H1 (cell line): ENCODE measurements at regions not wholly inside any gene's neighbourhood (a gene's known extent, or its start where the extent isn't known, plus 50 kb on each side); places are given as distances from the start of the nearest gene placed in this dataset.

Experiments
- HDAC2 ChIP-seq, 2 experiments: fragments of 300-600 bp in 1 of 2; sonication (generic) in 1 of 2; IDR thresholded peaks; 2 replicates each; pipeline ENCODE4 v1.6.1; 2011 to 2012; ENCODE audit warnings: low read depth in 2 of 2, low read length in 2 of 2, mild to moderate bottlenecking in 2 of 2, moderate library complexity in 2 of 2, borderline replicate concordance in 1 of 2, inconsistent platforms in 1 of 2
- KDM5A ChIP-seq: fragments of 200-600 bp; IDR thresholded peaks from 2 replicates; pipeline ENCODE4 v1.7.1; 2012; ENCODE audit warnings: mild to moderate bottlenecking, low read length, inconsistent platforms, mixed read lengths
- SP1 ChIP-seq: IDR thresholded peaks from 2 replicates; pipeline ENCODE4 v1.6.1; 2011; ENCODE audit warnings: low read depth, low read length
- TF ChIP-seq, protein P1 (sequence below): fragments of 300-600 bp; sonication (generic); IDR thresholded peaks from 2 replicates; pipeline ENCODE4 v1.7.1; 2012; ENCODE audit warnings: low read length, moderate library complexity, mild to moderate bottlenecking, inconsistent platforms; ENCODE audit not compliant: insufficient replicate concordance
- TF ChIP-seq, protein P2 (sequence below): IDR thresholded peaks from 2 replicates; pipeline ENCODE4 v1.6.1; 2011; ENCODE audit warnings: low read length, improper control_type of control experiment
- TF ChIP-seq, protein P3 (sequence below), 3 experiments: IDR thresholded peaks; 1 replicate in 2 of 3; 2 replicates in 1 of 3; pipeline versions ENCODE4 v1.5.1 to v1.6.1; 2011; ENCODE audit warnings: low read length in 3 of 3, mild to moderate bottlenecking in 3 of 3, inconsistent platforms in 2 of 3, low read depth in 1 of 3, moderate library complexity in 1 of 3; ENCODE audit not compliant: insufficient read depth in 1 of 3; ENCODE audit errors: control extremely low read depth in 1 of 3
- TF ChIP-seq, protein P4 (sequence below): IDR thresholded peaks from 2 replicates; pipeline ENCODE4 v1.6.1; 2011; ENCODE audit warnings: low read depth, mild to moderate bottlenecking, low read length; ENCODE audit not compliant: insufficient read depth

DNA sequence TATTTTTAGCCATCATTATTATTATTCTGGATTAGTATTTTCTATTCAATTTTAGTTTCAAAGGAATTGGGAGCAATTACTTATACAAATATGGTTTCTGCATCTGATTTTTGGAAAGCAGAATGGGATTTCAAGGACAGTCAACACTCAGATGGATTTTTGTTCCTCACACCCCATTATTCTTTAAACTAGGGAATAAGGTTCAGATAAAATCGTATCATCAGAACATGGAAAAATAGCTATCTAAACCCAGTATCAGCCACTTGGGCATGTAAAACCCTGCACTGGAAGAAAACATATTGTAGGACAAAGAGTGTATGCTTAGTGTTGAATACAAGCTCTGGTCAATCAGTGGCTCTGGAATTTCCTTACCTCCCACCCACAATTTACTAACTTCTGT is 452.5 kb downstream of the ZNF516 start (continued):
- TF ChIP-seq, protein P1, sequence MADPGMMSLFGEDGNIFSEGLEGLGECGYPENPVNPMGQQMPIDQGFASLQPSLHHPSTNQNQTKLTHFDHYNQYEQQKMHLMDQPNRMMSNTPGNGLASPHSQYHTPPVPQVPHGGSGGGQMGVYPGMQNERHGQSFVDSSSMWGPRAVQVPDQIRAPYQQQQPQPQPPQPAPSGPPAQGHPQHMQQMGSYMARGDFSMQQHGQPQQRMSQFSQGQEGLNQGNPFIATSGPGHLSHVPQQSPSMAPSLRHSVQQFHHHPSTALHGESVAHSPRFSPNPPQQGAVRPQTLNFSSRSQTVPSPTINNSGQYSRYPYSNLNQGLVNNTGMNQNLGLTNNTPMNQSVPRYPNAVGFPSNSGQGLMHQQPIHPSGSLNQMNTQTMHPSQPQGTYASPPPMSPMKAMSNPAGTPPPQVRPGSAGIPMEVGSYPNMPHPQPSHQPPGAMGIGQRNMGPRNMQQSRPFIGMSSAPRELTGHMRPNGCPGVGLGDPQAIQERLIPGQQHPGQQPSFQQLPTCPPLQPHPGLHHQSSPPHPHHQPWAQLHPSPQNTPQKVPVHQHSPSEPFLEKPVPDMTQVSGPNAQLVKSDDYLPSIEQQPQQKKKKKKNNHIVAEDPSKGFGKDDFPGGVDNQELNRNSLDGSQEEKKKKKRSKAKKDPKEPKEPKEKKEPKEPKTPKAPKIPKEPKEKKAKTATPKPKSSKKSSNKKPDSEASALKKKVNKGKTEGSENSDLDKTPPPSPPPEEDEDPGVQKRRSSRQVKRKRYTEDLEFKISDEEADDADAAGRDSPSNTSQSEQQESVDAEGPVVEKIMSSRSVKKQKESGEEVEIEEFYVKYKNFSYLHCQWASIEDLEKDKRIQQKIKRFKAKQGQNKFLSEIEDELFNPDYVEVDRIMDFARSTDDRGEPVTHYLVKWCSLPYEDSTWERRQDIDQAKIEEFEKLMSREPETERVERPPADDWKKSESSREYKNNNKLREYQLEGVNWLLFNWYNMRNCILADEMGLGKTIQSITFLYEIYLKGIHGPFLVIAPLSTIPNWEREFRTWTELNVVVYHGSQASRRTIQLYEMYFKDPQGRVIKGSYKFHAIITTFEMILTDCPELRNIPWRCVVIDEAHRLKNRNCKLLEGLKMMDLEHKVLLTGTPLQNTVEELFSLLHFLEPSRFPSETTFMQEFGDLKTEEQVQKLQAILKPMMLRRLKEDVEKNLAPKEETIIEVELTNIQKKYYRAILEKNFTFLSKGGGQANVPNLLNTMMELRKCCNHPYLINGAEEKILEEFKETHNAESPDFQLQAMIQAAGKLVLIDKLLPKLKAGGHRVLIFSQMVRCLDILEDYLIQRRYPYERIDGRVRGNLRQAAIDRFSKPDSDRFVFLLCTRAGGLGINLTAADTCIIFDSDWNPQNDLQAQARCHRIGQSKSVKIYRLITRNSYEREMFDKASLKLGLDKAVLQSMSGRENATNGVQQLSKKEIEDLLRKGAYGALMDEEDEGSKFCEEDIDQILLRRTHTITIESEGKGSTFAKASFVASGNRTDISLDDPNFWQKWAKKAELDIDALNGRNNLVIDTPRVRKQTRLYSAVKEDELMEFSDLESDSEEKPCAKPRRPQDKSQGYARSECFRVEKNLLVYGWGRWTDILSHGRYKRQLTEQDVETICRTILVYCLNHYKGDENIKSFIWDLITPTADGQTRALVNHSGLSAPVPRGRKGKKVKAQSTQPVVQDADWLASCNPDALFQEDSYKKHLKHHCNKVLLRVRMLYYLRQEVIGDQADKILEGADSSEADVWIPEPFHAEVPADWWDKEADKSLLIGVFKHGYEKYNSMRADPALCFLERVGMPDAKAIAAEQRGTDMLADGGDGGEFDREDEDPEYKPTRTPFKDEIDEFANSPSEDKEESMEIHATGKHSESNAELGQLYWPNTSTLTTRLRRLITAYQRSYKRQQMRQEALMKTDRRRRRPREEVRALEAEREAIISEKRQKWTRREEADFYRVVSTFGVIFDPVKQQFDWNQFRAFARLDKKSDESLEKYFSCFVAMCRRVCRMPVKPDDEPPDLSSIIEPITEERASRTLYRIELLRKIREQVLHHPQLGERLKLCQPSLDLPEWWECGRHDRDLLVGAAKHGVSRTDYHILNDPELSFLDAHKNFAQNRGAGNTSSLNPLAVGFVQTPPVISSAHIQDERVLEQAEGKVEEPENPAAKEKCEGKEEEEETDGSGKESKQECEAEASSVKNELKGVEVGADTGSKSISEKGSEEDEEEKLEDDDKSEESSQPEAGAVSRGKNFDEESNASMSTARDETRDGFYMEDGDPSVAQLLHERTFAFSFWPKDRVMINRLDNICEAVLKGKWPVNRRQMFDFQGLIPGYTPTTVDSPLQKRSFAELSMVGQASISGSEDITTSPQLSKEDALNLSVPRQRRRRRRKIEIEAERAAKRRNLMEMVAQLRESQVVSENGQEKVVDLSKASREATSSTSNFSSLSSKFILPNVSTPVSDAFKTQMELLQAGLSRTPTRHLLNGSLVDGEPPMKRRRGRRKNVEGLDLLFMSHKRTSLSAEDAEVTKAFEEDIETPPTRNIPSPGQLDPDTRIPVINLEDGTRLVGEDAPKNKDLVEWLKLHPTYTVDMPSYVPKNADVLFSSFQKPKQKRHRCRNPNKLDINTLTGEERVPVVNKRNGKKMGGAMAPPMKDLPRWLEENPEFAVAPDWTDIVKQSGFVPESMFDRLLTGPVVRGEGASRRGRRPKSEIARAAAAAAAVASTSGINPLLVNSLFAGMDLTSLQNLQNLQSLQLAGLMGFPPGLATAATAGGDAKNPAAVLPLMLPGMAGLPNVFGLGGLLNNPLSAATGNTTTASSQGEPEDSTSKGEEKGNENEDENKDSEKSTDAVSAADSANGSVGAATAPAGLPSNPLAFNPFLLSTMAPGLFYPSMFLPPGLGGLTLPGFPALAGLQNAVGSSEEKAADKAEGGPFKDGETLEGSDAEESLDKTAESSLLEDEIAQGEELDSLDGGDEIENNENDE: no peak
- TF ChIP-seq, protein P2, sequence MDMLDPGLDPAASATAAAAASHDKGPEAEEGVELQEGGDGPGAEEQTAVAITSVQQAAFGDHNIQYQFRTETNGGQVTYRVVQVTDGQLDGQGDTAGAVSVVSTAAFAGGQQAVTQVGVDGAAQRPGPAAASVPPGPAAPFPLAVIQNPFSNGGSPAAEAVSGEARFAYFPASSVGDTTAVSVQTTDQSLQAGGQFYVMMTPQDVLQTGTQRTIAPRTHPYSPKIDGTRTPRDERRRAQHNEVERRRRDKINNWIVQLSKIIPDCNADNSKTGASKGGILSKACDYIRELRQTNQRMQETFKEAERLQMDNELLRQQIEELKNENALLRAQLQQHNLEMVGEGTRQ: no peak
- TF ChIP-seq HDAC2 (IDR thresholded peaks at IDR 0.05; ENCODE audit: borderline replicate concordance in 1 of 2, low read depth in 2 of 2, low read length in 2 of 2) (no peak), KDM5A (no peak), SP1 (no peak)
- TF ChIP-seq, protein P3, sequence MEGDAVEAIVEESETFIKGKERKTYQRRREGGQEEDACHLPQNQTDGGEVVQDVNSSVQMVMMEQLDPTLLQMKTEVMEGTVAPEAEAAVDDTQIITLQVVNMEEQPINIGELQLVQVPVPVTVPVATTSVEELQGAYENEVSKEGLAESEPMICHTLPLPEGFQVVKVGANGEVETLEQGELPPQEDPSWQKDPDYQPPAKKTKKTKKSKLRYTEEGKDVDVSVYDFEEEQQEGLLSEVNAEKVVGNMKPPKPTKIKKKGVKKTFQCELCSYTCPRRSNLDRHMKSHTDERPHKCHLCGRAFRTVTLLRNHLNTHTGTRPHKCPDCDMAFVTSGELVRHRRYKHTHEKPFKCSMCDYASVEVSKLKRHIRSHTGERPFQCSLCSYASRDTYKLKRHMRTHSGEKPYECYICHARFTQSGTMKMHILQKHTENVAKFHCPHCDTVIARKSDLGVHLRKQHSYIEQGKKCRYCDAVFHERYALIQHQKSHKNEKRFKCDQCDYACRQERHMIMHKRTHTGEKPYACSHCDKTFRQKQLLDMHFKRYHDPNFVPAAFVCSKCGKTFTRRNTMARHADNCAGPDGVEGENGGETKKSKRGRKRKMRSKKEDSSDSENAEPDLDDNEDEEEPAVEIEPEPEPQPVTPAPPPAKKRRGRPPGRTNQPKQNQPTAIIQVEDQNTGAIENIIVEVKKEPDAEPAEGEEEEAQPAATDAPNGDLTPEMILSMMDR (IDR thresholded peaks at IDR 0.05; ENCODE audit: control extremely low read depth in 1 of 3, insufficient read depth in 1 of 3, low read depth in 1 of 3, low read length in 3 of 3): no peak
- TF ChIP-seq, protein P4, sequence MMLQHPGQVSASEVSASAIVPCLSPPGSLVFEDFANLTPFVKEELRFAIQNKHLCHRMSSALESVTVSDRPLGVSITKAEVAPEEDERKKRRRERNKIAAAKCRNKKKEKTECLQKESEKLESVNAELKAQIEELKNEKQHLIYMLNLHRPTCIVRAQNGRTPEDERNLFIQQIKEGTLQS: no peak
